ENCODE measurements at regions not wholly inside any gene's neighbourhood (a gene's known extent, or its start where the extent isn't known, plus 50 kb on each side); places are given as distances from the start of the nearest gene placed in this dataset.

GRCh38 chr14:62304257-62304656, 542.0 kb downstream of the SNAPC1 start:
- no peak for DNase-seq

- DNase-seq: no peak
Measured at GRCh38 chr14:62307844-62308243, 545.6 kb downstream of the SNAPC1 start.

GRCh38 chr14:62308316-62308715, 546.1 kb downstream of the SNAPC1 start:
- no peak for DNase-seq

- no peak for DNase-seq
Measured at GRCh38 chr14:62308891-62309290, 546.7 kb downstream of the SNAPC1 start.

DNA sequence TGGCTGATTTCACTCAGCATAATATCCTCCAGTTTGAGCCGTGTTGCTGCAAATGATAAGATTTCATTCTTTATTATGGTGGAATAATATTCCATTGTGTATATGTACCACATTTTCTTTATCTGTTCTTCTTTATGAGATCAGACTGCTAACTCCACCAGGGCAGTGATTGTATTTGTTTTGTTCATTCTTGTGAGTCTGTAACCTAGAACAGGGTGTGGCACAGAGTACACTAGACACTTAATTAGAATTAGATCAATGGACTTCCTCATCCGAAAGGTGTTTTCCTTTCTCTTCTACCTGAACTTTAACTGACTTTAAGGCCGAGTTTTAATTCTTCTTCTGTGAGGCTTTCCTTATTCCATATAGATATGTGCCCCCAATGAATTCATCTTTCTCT, 551.0 kb downstream of the SNAPC1 start:
- no peak for DNase-seq

- DNase-seq: no peak
Measured at GRCh38 chr14:62314221-62314620, 552.0 kb downstream of the SNAPC1 start.

DNA sequence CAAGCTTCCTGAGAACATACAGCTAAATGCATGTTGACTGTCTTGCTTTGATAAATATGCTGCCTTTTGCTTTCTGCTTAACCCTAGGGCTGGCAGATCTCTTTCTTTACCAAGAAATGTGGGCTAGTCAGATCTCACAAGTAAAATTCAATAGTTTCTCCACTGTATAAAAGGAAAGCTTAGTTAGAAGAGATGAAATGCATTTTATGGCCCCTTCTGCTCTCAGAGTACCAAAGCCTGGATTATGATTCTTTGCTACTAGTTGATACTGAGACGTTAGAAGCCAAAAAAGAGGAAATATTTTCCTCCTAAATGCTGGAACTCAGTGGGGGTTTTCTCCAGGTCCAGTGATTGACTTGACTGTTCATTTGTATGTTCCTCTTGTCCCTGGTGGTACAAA, 552.7 kb downstream of the SNAPC1 start:
- DNase-seq: no peak

GRCh38 chr14:62315631-62316030, 553.4 kb downstream of the SNAPC1 start:
- DNase-seq: no peak

- no peak for DNase-seq
Measured at GRCh38 chr14:62322216-62322615, 560.0 kb downstream of the SNAPC1 start.

DNA sequence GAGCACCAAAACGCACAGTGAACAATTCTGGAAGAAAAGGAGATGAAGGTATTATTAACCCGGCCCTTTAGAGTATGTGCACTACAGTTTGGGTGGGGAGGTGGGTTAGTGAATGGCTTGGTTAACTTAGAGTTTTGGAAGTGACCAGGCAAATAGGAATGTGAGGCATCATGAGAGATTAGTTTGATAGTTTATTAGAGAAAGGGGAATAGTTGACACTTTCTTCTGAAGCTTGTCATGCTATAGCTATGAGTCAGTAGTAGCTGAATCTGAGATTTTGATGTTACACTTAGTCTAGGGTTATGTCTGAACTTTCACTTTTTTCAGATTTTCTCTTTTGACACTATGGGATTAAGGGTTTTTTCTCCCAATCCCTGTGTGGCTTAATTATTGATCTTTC, 567.2 kb downstream of the SNAPC1 start:
- no peak for DNase-seq

DNA sequence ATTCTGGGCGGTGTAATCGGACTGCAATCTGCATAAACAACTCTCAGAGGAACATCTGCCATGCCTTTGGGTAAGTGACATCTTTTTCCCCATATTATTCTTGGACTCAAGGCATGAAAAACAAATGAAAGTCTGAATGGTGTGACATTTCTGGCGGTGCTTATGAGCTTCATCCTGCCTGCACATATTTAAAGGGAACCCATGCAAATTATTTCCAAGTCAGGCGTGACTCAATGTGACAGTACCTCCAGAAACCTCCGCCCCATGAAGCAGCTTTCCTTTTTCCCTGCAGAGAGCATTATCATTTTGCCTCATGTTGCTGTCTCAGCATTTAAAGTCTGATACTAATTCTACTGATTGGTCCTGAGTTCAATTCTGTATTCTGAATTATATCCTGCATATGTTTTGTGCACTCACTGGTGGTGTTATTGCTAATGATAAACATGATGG, 585.4 kb downstream of the SNAPC1 start:
- DNase-seq: no peak

DNA sequence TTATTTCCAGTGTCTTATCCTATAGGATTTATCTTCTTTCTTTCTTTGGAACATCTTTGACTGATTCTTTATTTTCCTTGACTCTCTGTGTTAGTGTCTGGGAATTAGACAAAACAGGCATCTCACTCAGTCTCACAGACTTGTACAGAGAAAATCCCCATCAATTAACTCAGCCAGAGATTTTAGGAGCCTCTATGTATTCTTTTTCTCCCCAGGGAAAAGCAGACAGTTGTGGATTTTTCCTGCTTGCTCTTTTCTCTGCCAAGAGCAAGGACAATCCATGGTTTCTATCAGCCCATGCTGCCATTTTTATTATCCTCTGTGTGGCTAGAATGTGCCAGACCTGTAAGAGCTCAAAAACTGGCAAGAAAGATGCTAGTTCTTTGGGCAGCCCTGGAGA, 595.1 kb downstream of the SNAPC1 start:
- DNase-seq: no peak

DNA sequence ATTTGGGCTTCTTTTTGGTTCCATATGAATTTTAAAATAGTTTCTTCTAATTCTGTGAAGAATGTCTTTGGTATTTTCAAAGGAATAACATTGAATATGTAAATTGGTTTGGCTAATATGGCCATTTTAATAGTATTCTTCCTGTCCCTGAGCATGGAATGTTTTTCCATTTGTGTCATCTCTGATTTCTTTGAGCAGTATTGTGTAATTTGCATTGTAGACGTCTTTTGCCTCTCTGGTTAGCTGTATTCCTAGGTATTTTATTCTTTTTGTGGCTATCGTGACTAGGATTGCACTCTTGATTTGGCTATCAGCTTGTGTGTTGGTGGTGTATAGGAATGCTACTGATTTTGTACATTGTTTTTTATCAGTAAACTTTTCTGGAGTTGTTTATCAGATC, 601.9 kb downstream of the SNAPC1 start:
- no peak for DNase-seq

DNA sequence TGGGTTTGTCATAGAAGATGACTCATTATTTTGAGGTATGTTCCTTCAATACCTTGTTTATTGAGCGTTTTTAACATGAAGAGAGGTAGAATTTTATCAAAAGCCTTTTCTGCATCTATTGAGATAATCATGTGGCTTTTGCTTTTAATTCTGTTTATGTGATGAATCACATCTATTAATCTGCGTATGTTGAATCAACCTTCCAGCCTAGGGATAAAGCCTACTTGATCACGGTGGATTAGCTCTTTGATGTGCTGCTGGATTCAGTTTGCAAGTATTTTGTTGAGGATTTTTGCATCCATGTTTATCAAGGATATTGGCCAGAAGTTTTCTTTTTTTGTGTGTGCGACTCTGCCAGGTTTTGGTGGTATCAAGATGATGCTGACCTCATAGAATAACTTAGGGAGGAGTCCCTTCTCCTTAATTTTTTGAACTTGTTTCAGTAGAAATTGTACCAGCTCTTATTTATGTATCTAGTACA, 602.6 kb downstream of the SNAPC1 start:
- no peak for DNase-seq

- DNase-seq: no peak
Measured at GRCh38 chr14:62369919-62370560, 607.8 kb downstream of the SNAPC1 start.

DNA sequence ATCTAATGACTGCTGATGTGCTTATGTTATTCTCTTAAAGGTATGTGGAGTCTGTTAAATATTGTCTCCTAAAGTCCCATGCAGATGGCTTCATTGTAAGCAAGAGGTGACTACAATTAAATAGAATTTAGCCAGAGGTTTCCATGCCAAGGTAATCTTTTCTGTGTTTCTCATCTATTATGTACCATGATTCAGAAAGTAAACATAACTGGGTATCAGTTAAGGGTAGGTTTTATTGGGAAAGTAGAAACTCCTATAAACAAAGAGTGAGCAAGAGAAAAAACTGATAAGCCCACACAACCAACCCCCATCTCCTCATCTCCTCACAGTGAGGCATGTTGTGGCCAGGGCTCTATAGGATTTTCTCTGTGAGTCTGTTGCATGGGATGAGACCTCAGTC, 611.7 kb downstream of the SNAPC1 start:
- no peak for DNase-seq

DNA sequence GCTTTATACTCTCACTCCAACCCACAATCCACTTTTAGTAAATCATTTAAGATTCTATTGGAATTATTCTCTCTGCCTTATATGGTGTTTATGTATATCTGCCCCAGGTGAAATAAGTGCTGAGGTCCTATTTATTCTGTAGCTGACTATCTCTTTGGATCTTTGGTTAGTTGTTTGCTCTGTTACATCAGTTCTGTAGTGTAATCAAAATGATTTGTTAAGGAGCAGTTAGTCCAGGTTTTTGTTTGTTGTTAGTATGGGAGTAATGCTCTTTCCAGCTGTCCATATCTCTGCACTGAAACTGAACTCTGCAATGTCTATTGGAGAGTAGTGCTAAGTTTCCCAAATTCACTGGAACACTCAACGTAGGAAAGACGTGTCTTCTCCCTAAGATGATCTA, 615.8 kb downstream of the SNAPC1 start:
- no peak for DNase-seq

DNA sequence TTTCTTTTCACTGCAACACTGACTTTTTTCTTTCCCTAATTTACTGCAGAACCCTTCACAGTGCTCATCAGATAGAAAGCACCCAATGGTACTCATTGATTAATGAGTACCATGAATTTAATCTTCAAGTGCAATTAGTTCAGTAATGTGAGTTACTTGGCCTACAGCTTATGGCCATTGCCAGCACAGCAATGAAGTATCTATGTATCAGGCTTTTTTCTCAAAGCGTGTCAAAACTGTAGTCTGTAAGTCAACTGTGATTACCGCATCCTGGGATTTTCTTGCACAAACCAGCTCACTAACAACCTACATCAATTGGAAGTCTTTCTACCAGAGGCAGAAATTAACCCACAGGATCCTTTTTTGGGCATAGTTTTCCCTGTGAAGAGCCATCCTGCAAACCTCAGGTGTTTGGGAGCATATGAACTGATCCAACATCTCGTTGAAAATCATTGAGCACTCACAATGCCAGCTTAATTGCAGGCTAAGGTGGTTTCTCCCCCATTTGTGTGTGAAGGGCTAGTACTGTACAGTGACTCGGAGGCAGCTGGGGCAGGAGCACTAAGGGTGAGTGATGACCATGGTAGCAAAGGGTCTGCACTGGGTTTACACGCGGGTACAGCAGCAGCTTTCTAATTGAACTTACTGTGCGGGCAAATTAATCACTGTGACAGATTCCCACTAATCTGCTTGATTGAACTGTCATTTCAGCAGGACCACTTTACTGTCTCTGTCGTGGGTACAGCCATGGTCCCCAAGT, 619.3 kb downstream of the SNAPC1 start:
- DNase-seq: no peak

DNA sequence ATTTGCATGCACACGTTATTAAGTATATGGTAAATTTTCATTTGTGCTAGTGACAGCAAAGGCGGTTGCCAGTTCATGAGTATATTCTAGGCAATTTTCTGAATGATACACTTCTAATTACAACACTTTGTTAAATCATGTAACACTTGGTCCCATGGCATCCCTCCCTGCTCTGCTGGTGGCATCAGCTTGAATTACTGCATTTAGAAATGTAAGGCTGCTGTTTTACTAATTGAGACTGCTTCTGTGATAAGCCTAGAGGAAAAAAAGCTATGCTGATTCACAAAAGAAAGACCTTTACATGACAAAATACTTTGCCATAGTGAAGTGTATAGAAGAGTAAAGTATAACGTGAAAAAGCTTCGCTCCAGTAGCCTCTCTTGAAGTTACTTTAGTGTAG, 636.1 kb downstream of the KCNH5 start:
- DNase-seq: no peak

- no peak for DNase-seq
Measured at GRCh38 chr14:62409626-62410300, 635.5 kb downstream of the KCNH5 start.

DNA sequence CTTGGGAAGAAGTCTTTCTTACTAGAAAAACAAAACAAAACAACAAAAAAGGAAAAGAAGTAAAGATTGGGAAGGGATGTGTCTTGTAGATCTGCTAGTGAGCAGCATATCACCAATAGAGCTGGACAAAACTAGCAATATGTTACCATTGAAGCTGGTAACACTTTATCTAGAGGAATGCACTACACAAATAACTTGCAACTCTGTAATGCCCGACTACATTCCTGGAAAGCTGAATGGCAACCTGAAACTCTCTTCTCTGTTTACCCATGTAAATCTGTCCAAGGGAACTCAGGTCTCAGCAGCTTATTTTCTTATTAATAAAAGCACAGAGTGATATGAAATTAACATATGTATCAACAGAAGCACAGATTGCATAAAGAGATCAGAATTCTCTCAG, 624.4 kb downstream of the KCNH5 start:
- DNase-seq: no peak

GRCh38 chr14:62428429-62429203, 616.6 kb downstream of the KCNH5 start:
- DNase-seq: no peak

DNA sequence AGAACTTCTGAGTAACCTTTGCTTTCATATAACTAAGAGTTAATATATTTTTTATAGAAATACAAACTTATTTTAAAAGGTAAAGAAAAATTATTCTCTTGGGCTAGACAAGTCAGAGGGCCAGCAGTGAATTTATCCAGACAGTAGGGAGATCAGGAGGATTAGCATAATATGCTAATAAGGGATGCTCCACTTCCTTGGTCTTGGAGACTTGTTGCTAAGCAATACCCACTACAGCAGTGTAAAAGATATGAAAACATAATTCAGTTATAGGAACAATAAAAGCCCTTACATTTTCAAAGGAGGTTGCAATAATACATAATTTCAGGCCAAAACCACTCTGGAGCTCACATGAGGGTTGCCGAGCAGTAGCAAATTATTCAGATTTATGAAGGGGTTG, 615.6 kb downstream of the KCNH5 start:
- no peak for DNase-seq

Measured in MV-4-11 (cell line).